Muscle layer of colon (tissue), 2 donors: ENCODE measurements at regions not wholly inside any gene's neighbourhood (a gene's known extent, or its start where the extent isn't known, plus 50 kb on each side); places are given as distances from the start of the nearest gene placed in this dataset.
A peak's percentile ranks its signal among the peaks of the same experiment; 100 is the strongest.

ENCODE experiments used
- H3K27ac ChIP-seq: one replicate; pipeline ENCODE4 v1.7.0; 2013; ENCODE audit warnings: low read depth, mild to moderate bottlenecking, low read length, moderate library complexity
- H3K27me3 ChIP-seq, 2 donors: one replicate each; pipeline ENCODE4 v1.7.0; 2013; ENCODE audit warnings: low read length in 2 of 2, mild to moderate bottlenecking in 2 of 2; ENCODE audit not compliant: insufficient read depth in 2 of 2, control insufficient read depth in 1 of 2
- H3K36me3 ChIP-seq: one replicate; pipeline ENCODE4 v1.7.0; 2013; ENCODE audit warnings: mild to moderate bottlenecking, low read length; ENCODE audit not compliant: insufficient read depth
- H3K4me1 ChIP-seq: one replicate; pipeline ENCODE4 v1.7.0; 2013; ENCODE audit warnings: mild to moderate bottlenecking, low read length; ENCODE audit not compliant: insufficient read depth
- H3K4me3 ChIP-seq, 2 donors: one replicate each; pipeline ENCODE4 v1.7.0; 2013; ENCODE audit warnings: low read length in 2 of 2, low read depth in 1 of 2, mild to moderate bottlenecking in 1 of 2, moderate library complexity in 1 of 2
- H3K9ac ChIP-seq: one replicate; pipeline ENCODE4 v1.7.0; 2013; ENCODE audit warnings: low read length
- H3K9me3 ChIP-seq: one replicate; pipeline ENCODE4 v1.7.0; 2013; ENCODE audit warnings: mild to moderate bottlenecking, low read length
- donor health status: abdominal sarcoma.
- donor health status: Adenocarcinoma of cecum.

DNA sequence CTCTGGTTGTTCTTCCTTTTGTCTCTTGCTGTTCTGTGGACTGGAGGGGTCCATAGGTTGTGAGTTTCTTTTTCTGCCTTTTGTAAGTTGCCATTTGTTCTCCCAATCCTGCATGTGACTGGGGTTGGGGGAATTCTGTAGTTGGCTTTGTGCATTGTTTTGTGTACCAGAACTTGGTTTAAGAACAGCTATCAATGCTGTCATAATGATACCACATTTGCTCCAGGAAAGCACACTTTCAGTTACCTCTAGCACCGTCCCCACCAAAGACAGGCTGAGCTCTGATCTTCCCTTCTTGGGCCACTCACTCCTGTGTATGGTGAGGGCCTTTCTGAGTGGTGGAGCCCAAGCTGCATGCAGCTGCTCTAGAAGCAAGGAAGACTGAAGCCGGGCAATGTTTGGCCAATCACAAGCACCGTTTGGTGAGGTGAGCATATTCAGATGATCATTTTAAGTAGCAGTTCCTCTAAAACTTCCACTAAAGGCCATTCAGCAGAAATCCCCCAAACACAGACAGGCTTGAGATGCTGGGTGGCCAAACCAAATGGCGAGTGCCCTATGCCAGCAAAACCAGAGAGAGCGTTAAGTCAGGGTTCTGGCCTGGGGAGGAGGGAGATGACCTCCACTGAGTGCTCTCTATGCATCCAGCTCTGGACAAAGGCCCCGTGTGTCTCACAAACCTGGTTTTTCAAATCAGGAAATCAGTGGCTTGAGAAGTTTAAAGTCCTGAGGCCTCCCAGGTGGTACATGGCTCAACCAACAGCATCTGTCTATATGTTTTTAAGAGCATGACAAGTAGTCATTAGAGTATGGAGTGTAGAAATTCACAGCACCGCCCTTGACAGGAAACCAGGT is 120.7 kb upstream of the SPATA13 start:
- Histone ChIP-seq H3K4me1 (peaks cover 12% of the 10 kb centered on the region), H3K36me3 (no peaks in the 10 kb centered on the region), H3K27me3 (no peaks in the 10 kb centered on the region), H3K9ac (no peak overlapping the region), H3K27ac (no peak overlapping the region), H3K4me3 (no peak overlapping the region), H3K9me3 (no peaks in the 10 kb centered on the region)

DNA sequence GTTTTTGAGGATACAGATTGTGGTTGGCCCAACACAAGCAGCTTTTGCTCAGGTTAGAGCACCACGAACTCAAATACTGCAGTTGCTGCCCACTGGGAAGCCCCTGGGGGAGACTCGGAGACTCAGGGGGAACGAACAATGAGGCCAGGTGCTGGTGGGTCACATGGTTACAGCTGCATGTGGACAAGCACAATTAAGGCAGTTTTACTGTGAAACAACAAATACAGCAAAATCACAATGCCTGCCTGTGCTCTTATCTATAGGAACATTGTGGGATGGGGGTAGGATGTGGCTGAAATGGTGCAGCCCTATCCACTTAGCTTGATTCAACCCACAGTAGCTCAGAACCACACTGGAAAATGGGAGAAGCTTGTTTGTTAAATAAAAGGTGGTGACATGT is 119.7 kb upstream of the SPATA13 start:
- H3K27ac ChIP-seq: no peak overlapping the region
- no peaks in the 10 kb centered on the region for H3K9me3 ChIP-seq
- peaks cover 12% of the 10 kb centered on the region for H3K4me1 ChIP-seq
- no peak overlapping the region for H3K9ac ChIP-seq
- H3K27me3 ChIP-seq: no peaks in the 10 kb centered on the region
- no peak overlapping the region for H3K4me3 ChIP-seq
- no peaks in the 10 kb centered on the region for H3K36me3 ChIP-seq

DNA sequence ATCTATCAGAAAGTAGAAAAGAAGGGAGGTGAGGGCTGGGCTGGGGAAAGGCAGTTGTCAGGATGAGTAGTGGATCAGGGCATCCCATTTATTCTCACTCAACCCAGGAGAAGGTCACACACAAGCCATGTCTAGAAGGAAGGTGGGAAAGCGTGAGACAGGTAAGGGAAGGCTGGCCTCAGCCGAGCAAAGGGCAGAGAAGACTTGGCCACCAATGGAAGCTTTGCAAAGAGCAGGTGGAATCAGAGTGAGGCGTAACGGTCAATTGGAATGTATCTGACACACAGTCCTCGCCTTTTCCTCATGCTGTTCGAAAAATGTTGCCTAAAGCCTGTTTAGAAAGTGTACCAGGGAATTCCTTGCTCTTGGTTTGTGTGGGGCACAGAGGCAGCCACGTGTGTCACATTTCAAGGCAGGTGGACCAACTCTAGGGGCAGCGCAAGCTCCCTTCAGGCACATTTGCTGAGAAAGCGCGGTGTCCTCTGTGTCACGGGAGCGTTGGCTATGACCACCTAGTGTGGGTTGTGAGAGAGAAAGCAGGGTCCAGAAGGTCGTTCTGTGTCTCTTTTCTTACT is 118.8 kb upstream of the SPATA13 start:
- no peaks in the 10 kb centered on the region for H3K9me3 ChIP-seq
- no peak overlapping the region for H3K27ac ChIP-seq
- H3K36me3 ChIP-seq: no peaks in the 10 kb centered on the region
- no peaks in the 10 kb centered on the region for H3K27me3 ChIP-seq
- H3K4me3 ChIP-seq: no peak overlapping the region
- H3K4me1 ChIP-seq: peaks cover 12% of the 10 kb centered on the region
- H3K9ac ChIP-seq: no peak overlapping the region

DNA sequence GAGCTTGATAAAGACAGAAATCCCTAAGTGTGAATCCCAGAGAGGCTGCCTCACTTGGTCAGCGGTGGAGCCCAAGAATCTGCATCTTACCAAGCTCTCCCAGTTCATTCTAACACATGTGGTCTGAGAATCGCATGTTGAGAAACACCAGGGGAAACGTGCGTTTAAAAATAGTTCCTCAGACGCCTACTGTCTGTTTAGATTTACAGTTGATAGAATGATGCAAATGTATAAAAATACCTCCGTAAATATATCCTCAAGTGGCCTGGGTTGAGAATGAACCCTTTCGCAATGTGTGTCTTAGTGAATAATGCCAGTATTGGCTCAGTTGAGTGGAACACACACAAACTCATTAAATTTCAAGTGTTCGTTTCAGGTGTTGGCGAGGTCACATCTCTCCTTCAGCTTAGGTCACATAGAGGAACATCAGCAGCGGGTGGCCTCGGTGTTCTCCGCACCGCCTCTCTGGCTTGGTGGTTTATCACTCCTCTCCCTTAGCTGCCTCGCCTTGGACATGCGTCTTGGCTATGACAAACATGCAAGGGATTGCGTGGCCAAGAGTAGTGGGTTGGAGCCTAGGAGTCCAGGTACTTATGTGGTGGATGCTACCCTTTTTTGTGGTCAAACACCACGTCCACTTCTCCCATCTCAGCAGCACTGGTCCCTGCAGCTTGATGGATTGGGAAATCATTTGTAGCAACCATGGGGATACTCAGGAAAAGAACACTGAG is 117.6 kb upstream of the SPATA13 start:
- Histone ChIP-seq H3K27ac (no peak overlapping the region), H3K4me1 (peaks cover 12% of the 10 kb centered on the region), H3K27me3 (no peaks in the 10 kb centered on the region), H3K4me3 (no peak overlapping the region), H3K9ac (no peak overlapping the region), H3K9me3 (no peaks in the 10 kb centered on the region), H3K36me3 (no peaks in the 10 kb centered on the region)

DNA sequence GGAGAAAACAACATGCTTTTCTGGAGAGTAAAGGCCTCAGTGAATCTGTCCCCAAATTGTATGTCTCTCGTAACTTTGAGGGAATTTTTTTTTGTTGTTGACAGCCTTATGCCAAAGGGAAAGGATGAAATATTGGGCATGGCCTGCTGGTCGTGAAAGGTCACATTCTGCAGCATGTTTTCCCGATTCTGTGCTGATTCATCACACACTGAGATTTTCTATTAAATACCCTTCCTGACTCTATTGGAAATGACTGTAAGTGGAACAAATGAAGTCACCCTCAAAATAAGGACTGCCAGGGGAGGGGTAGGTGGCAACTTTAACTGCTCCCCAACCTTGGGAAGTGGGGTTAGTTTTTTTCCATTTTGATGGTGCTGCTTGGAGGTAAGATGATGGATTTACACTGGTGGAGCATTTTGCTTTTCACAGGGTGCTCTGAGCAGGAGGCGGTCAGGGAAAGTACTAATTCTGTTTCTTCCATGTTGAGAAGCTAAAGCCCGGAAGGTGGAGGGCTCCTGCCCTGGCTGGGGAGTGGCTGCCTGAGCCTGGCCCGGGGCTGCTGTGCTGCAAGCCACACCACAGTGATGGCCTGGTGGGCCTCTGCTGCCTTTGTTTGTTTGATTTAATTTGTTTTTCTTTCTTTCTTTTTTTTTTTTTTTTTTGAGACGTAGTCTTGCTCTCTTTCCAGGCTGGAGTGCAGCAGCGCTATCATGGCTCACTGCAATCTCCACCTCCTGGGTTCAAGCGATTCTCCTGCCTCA is 116.8 kb upstream of the SPATA13 start:
- Histone ChIP-seq H3K4me1 (peaks cover 7% of the 10 kb centered on the region), H3K9me3 (no peaks in the 10 kb centered on the region), H3K27me3 (no peaks in the 10 kb centered on the region), H3K36me3 (no peaks in the 10 kb centered on the region), H3K4me3 (no peak overlapping the region), H3K9ac (no peak overlapping the region), H3K27ac (no peak overlapping the region)

DNA sequence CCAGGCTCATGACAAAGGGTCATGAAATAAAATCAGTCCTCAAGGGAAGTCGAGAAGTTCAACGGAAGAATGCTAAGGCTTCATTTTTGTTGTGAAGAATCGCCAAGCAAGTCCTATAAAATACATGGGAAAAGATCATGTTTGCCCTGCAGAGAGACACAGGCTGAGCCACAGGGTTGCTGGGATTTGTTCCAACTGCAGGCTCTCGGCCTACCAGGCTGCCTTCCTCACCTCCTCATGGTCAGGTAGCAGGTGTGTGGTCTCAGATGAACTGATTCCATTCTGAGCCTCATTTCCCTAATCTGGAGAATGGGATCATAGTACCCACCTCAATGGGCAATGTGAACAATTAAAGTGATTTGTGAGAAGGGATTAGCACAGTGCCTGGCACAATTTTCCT is 114.9 kb upstream of the SPATA13 start:
- H3K4me3 ChIP-seq: no peak overlapping the region
- no peak overlapping the region for H3K27ac ChIP-seq
- no peaks in the 10 kb centered on the region for H3K27me3 ChIP-seq
- H3K4me1 ChIP-seq: peaks cover 5% of the 10 kb centered on the region
- H3K36me3 ChIP-seq: no peaks in the 10 kb centered on the region
- H3K9ac ChIP-seq: no peak overlapping the region
- no peaks in the 10 kb centered on the region for H3K9me3 ChIP-seq

DNA sequence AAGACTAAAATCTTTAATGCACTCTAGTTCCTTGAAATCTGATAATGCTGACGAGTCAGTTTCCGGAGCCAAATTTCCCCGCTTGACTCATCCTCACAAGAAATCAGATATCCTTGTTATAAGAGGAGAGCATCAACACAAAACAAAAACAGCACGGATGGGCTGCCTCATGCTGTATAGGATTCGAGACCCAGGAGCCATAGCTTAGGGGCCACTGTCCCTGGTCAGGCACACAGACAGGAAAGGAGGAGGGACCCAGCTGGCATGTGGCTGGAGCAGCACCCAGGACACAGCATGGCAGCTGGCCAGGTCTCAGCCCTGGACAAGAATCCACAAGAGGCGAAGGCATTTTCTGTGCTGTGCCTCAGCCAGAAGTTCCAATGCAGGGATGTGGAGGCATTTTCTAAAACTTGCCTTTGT is 110.2 kb upstream of the SPATA13 start:
- H3K9me3 ChIP-seq: no peaks in the 10 kb centered on the region
- H3K9ac ChIP-seq: no peak overlapping the region
- H3K4me1 ChIP-seq: peaks cover 29% of the 10 kb centered on the region
- H3K27me3 ChIP-seq: no peaks in the 10 kb centered on the region
- H3K27ac ChIP-seq: no peak overlapping the region
- no peak overlapping the region for H3K4me3 ChIP-seq
- no peaks in the 10 kb centered on the region for H3K36me3 ChIP-seq

DNA sequence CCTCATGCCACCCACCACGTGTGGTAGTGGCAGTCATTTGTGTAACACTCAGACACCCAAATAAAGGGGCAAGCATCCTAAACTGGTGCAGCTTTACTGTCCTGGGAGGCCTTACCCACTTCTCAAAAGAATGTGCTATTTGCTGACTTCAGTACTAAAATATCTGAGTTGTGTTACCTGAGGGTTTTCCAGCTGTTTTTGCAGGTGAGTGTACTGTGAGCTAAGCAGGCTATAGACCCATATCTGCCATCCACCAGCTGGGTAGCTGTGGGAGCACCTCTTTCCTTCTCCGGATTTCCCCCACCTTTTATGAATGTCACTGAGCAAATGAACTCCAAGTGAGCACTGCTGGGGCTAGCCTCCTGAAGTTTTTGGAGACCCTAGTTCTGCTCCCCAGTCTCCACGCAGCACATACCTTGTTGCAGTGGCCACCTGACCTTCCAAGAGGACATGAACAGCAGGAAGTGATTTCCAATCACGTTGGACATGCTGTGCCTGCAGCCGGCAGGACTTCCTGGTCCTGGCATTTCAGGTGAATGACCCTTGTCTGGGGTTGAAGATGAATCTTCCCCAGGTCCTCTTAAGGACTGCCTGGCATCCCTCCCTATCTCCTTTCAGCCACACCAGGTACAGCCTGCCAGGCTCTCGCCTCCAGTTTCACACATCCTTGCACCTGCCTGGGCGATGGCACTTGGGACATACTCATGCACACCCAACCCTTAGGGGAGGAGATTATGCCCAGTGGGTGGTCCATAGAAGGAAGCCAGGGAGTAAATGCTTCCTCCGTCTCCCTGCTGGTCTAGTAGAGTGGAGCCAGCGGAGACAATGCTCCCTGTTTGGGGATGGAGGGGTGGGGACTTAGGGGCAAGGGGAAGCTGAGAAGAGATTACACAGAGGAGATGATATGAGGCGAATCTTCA is 109.5 kb upstream of the SPATA13 start:
- Histone ChIP-seq H3K4me1 (peaks cover 29% of the 10 kb centered on the region), H3K27me3 (no peaks in the 10 kb centered on the region), H3K4me3 (no peak overlapping the region), H3K36me3 (no peaks in the 10 kb centered on the region), H3K27ac (no peak overlapping the region), H3K9me3 (no peaks in the 10 kb centered on the region), H3K9ac (no peak overlapping the region)

DNA sequence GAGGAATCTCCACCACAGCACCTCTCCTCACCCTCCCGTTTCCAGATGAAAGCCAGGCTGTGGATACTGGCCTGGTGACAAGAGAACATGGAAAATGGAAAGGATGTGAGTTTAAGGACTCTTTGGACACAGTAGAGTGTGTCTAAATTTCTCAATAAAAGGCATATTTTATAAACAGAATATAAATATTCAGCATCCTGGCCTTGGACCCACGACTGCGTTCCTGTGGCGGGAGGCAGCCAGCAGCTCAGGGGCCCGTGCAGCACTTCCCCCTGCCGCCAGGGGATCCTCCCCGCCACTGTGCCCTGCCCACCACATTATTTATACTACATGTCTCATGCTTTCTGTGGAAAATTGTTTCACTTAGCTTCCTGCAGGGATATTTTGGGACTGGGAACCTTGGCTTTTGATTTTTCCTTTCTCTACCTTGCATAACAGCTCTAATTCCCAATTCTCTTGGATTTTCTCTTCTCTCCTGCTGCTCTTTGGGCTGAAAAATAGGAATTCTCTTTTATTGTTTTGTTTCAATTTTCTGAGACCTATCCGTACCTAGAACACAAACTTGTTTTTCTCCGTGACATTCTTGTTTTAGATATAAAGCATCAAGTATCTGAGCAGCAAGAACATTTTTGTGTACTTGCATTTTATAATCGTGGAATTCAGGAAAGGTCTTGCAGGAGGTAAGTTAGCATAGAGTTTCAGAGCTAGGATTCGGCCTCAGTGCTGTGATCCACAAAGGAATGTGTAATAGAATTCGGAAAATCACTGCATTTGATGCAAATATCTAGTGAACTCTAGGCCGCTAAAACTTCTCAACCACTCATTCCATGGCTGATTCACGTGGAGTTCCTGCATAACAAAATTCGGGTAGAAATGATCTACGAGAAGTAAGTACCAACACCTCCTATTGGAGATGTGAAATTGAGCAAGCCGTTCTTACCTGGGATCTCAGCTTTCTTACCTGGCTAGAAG is 107.7 kb upstream of the SPATA13 start:
- Histone ChIP-seq H3K36me3 (no peaks in the 10 kb centered on the region), H3K9me3 (no peaks in the 10 kb centered on the region), H3K9ac (no peak overlapping the region), H3K4me3 (peak overlapping the region in 1 of 2 donors; percentile 44), H3K27me3 (no peaks in the 10 kb centered on the region), H3K27ac (peak overlapping the region; percentile 53), H3K4me1 (peaks cover 29% of the 10 kb centered on the region)
